HG03378 (cell line): ENCODE measurements at regions not wholly inside any gene's neighbourhood (a gene's known extent, or its start where the extent isn't known, plus 50 kb on each side); places are given as distances from the start of the nearest gene placed in this dataset.
A peak's percentile ranks its signal among the peaks of the same experiment; 100 is the strongest.

Experiments used
- ATAC-seq: cut with Tn5 transposase; IDR thresholded peaks from one replicate; pipeline ENCODE4 v1.9.1; 2021; ENCODE audit warnings: mild to moderate bottlenecking, moderate library complexity; ENCODE audit not compliant: unreplicated experiment

- no peak for ATAC-seq
Measured at GRCh38 chr11:19345848-19346681, 105.3 kb upstream of the E2F8 start.

- no peak for ATAC-seq
Measured at GRCh38 chr11:19345519-19345847, 104.7 kb upstream of the E2F8 start.

GRCh38 chr11:19344661-19345518, 104.1 kb upstream of the E2F8 start:
- no peak for ATAC-seq

- ATAC-seq, result no peak
Measured at GRCh38 chr11:19342036-19342435, 101.3 kb upstream of the E2F8 start.

- ATAC-seq, result no peak
Measured at GRCh38 chr11:19338375-19338774, 97.6 kb upstream of the E2F8 start.

- no peak for ATAC-seq
Measured at GRCh38 chr11:19337779-19338178, 97.0 kb upstream of the E2F8 start.

- no peak for ATAC-seq
Measured at GRCh38 chr11:19336331-19336730, 95.6 kb upstream of the E2F8 start.

- ATAC-seq, result peak; percentile 81
Measured at GRCh38 chr11:19332476-19332875, 91.7 kb upstream of the E2F8 start.

- ATAC-seq, result no peak
Measured at GRCh38 chr11:19330416-19330815, 89.7 kb upstream of the E2F8 start.

GRCh38 chr11:19329970-19330369, 89.2 kb upstream of the E2F8 start:
- no peak for ATAC-seq

GRCh38 chr11:19328586-19329311, 88.0 kb upstream of the E2F8 start:
- no peak for ATAC-seq

- ATAC-seq, result no peak
Measured at GRCh38 chr11:19327280-19327679, 86.5 kb upstream of the E2F8 start.

GRCh38 chr11:19326499-19326898, 85.8 kb upstream of the E2F8 start:
- no peak for ATAC-seq

- ATAC-seq, result no peak
Measured at GRCh38 chr11:19323502-19323901, 82.8 kb upstream of the E2F8 start.

GRCh38 chr11:19321351-19321750, 80.6 kb upstream of the E2F8 start:
- ATAC-seq, result no peak

- ATAC-seq, result no peak
Measured at GRCh38 chr11:19320827-19321226, 80.1 kb upstream of the E2F8 start.

- ATAC-seq, result no peak
Measured at GRCh38 chr11:19316434-19316833, 75.7 kb upstream of the E2F8 start.

- no peak for ATAC-seq
Measured at GRCh38 chr11:19315511-19315910, 74.8 kb upstream of the E2F8 start.

GRCh38 chr11:19313140-19313539, 72.4 kb upstream of the E2F8 start:
- ATAC-seq, result no peak

GRCh38 chr11:19311308-19312030, 70.7 kb upstream of the E2F8 start:
- ATAC-seq, result peak; percentile 73

GRCh38 chr11:19307498-19307897, 66.8 kb upstream of the E2F8 start:
- ATAC-seq, result no peak
